ENCODE measurements at regions not wholly inside any gene's neighbourhood (a gene's known extent, or its start where the extent isn't known, plus 50 kb on each side); places are given as distances from the start of the nearest gene placed in this dataset.

DNA sequence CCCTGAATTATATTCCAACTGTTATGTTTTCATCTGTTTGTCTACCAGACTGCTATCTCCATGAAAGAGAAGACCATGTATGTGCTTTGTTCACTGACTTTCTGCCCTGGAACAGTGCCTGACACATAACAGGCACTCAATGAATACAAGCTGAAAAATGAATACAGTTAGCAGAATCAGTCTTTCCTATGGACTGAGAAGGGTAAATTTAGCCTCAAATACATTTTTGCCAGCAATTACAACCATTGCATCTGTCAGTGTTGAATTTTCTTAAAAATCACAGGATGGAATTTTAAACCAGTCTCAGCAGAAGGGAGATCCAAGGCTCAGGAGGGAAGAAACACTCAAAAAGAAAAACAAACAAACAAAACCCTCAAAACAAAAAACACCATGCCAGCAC lies 1018.1 kb downstream of the XPNPEP1 start:
- intact Hi-C loops (cut with micrococcal nuclease) (no loop called here), in situ Hi-C loops (cut with MboI; ENCODE audit: low sequenced_read_pairs) (no loop called here), dilution Hi-C loops (cut with HindIII; ENCODE audit: low sequenced_read_pairs, unreplicated experiment) (no loop called here)
- Histone ChIP-seq H3K23ac (ENCODE audit: low read depth, low read length) (no peak overlapping the region), H4K8ac (ENCODE audit: low read depth in 2 of 2, low read length in 2 of 2) (no peak overlapping the region), H3K4ac (ENCODE audit: low read depth, low read length) (no peak overlapping the region), H3K79me1 (ENCODE audit: low read depth in 1 of 2, low read length in 2 of 2) (no peaks in the 10 kb centered on the region), H3K27ac (ENCODE audit: insufficient read depth, low read length) (no peak overlapping the region), H2AFZ (replicated peaks; ENCODE audit: low read length, poor library complexity) (no peak overlapping the region), H3K56ac (ENCODE audit: extremely low read depth, insufficient read depth, low read length) (no peak overlapping the region), H3K27me3 (ENCODE audit: control insufficient read depth, insufficient read depth, low read length) (no peaks in the 10 kb centered on the region), H4K5ac (ENCODE audit: low read depth, low read length) (no peak overlapping the region), H3K9me3 (ENCODE audit: control insufficient read depth, insufficient read depth, low read length) (no peaks in the 10 kb centered on the region), H3K36me3 (ENCODE audit: control insufficient read depth, insufficient read depth, low read length) (no peaks in the 10 kb centered on the region), H3K4me3 (ENCODE audit: insufficient read depth, low read depth, low read length) (no peak overlapping the region), H2BK20ac (ENCODE audit: low read depth, low read length) (no peak overlapping the region), H4K20me1 (ENCODE audit: insufficient read depth, low read length) (no peaks in the 10 kb centered on the region), H3K4me2 (ENCODE audit: low read depth, low read length) (no peak overlapping the region), H2BK5ac (ENCODE audit: low read depth, low read length, poor library complexity, severe bottlenecking) (no peak overlapping the region), H3K14ac (replicated peaks; ENCODE audit: low read depth, low read length) (no peak overlapping the region), H3K18ac (ENCODE audit: low read depth, low read length) (no peak overlapping the region), H2AK9ac (replicated peaks; ENCODE audit: low read depth, low read length, poor library complexity) (no peak overlapping the region), H2BK15ac (ENCODE audit: low read depth, low read length) (no peak overlapping the region), H3K4me1 (ENCODE audit: control insufficient read depth, insufficient read depth, low read length) (no peaks in the 10 kb centered on the region), H2BK120ac (ENCODE audit: low read depth, low read length) (no peak overlapping the region), H4K91ac (ENCODE audit: insufficient read depth, low read depth, low read length) (no peak overlapping the region), H3K9ac (ENCODE audit: low read depth, low read length) (no peak overlapping the region), H3K9me1 (ENCODE audit: insufficient read depth, low read length) (peaks cover 3% of the 10 kb centered on the region; the same call in 1 of the 2 replicates), H2AK5ac (ENCODE audit: low read depth, low read length) (no peak overlapping the region)
- ATAC-seq (ENCODE audit: low read depth) (no peak), DNase-seq (no peak)
- TF ChIP-seq CTCF (conservative IDR thresholded peaks at IDR 0.05; ENCODE audit: low read depth, low read length), result no peak
- no peak for TF ChIP-seq CHD1 (IDR thresholded peaks at IDR 0.05; ENCODE audit: low read depth, low read length)
- TF ChIP-seq BHLHE40 (IDR thresholded peaks at IDR 0.05; ENCODE audit: low read depth, low read length), result no peak
- TF ChIP-seq NFE2L2 (IDR thresholded peaks at IDR 0.05; ENCODE audit: low read depth, low read length), result no peak
- no peak for TF ChIP-seq POLR2A (IDR thresholded peaks at IDR 0.05; ENCODE audit: low read depth, low read length)
- TF ChIP-seq ELK1 (IDR thresholded peaks at IDR 0.05; ENCODE audit: borderline replicate concordance, low read depth, low read length), result no peak
- TF ChIP-seq FOS (IDR thresholded peaks at IDR 0.05; ENCODE audit: low read depth, low read length), result no peak
- no peak for TF ChIP-seq RFX5 (IDR thresholded peaks at IDR 0.05; ENCODE audit: low read depth, low read length)
- ChIA-PET CTCF (no interaction called here), POLR2A (ENCODE audit: unreplicated experiment) (no interaction called here)
- BruUV-seq (replicated peaks), result no TSS peak

All from IMR-90 (cell line).